DMS153 treated with DMSO at 0.1 percent for 48 hours (cell line): ENCODE measurements at regions not wholly inside any gene's neighbourhood (a gene's known extent, or its start where the extent isn't known, plus 50 kb on each side); places are given as distances from the start of the nearest gene placed in this dataset.

Source experiments
- DNase-seq: peaks from one replicate; lab custom pipeline; 2025; ENCODE audit not compliant: unreplicated experiment; lab: John Stamatoyannopoulos, UW

DNA sequence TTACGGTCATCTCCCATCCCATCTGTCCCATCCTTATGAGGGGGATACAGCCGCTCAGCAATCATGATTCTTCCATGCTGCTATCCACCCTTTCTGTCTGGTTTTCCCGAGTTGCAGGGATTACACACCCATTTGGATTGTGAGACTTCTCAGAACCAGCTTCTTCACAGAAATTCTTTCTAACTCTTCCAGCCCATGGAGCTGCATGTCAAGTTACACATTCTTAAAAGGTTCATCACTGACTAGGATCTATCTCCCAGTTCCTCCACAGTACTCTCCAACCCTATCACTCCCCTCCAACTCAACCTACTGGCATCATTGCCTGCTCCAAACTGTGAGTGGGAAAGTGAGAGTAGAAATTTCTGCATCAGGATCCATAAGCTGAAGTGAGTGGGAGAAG, 558.2 kb upstream of the TNP1 start:
- no peak for DNase-seq

DNA sequence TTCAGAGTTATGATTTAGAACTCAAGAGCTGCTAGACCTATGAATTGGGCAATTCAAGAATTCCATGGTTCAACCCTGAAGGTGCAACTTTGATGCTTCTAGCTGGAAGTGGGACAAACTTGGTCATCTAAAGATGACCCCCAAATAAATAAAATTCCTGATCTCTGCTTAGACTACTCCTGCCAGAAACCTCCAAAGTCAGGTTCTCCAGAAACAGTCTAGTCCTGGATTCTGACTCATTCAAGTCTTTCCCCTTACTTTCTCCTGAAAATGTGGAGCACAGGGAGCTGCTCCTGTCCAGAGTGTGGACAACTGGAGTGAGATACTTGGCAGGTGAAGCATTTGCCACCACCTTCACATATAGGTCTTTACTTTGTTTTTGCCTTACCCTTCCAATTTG, 557.7 kb upstream of the TNP1 start:
- no peak for DNase-seq

DNA sequence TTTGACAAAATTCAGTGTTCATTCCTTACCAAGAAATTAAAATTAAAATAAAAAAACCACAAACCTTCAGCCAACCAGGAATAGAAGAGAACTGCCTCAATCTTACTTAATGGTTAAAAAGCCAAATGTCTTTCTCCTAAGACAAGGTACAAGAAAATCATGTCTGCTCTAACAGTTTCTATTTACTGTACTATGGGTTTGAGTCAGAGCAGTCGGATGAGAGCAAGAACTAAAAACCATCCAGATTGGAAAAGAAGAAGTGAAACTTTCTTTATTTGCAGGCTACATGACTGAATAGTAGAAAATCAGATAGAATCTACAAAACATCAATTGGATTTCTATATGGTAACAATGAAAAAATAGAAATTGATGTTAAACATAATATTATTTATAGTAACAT, 555.5 kb upstream of the TNP1 start:
- DNase-seq: no peak

DNA sequence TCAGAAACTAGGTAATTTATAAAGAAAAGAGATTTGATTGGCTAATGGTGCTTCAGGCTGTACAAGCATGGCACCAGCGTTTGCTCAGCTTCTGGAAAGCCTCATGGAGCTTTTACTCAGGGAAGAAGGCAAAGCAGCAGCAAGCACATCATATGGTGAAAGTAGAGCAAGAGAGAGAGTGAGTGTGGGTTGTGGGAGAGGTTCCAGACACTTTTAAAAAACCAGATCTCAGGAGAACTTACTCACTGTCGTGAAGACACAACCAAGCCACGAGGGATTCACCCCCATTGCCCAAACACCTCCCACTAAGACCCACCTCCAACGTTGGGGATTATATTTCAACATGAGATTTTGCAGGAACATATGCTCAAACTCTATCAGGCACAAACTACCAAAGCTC, 554.6 kb upstream of the TNP1 start:
- no peak for DNase-seq

DNA sequence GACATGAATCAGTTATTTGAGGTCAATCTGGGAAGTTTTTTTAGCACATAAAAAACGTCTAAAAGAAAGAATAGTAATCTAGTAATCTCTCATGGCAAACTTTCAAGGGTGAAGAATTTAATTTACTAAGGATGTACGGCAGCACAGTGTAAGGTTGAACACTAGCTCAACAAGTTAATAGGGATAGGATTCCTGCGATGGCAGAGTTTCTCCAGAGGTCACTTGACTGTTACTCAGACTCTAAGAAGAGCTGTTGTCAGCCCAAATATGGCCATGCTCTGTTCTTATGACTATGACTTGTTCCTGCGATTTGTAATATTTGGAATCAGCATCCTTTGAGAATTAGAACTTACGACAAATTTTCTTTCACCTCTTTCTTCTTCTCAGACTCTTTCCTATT, 553.3 kb upstream of the TNP1 start:
- no peak for DNase-seq

DNA sequence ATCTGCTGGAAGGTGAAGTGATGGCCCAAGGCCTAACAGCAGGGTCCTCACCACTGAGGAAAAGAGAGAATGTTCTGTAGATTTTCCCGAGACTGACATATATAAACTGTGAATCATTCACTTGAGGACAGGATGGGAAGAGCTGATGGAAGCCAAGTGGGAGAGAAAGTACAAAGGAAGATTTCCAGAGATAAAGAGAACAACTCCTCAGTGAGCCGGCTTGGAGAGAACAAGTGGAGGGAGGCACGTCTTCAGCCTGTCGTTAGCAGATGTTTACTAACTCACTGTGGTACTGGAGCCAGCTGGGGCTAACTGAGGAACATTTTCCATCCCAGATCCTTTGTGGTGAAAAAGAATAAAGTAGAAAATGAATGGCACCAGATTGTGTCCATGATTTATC, 552.9 kb upstream of the TNP1 start:
- DNase-seq: no peak

DNA sequence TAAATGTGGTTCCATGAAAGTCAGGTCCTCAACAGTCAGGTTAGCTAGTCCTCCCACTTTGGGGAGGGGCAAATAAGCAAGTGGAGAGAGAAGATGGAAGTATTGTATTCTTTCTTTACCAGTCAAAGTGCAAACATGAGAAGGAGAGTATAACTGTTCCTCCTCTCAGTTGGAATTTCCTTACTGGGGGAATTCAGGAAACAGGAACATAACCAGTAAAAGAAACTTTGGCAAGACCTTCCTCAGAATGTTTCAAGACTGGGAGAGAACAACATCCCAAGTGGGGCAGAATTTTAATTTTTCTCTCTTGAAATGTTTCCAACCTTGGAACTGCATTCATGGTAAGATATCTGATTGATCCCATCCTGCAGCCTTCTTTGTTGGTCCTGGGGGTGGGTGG, 552.4 kb upstream of the TNP1 start:
- no peak for DNase-seq

DNA sequence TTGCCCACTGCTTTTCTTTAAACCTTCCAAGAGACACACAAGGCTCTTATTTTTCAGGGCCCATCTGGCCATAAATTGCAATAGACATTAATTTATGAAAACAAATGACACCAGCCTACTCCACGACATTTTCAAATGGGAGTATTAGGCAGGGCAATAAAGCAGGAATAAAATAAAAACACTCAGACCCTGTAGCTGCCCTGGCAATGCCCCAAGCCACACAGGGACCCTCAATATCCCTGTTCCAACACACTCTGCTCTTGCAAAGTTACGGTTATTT, 550.8 kb upstream of the TNP1 start:
- DNase-seq: no peak

DNA sequence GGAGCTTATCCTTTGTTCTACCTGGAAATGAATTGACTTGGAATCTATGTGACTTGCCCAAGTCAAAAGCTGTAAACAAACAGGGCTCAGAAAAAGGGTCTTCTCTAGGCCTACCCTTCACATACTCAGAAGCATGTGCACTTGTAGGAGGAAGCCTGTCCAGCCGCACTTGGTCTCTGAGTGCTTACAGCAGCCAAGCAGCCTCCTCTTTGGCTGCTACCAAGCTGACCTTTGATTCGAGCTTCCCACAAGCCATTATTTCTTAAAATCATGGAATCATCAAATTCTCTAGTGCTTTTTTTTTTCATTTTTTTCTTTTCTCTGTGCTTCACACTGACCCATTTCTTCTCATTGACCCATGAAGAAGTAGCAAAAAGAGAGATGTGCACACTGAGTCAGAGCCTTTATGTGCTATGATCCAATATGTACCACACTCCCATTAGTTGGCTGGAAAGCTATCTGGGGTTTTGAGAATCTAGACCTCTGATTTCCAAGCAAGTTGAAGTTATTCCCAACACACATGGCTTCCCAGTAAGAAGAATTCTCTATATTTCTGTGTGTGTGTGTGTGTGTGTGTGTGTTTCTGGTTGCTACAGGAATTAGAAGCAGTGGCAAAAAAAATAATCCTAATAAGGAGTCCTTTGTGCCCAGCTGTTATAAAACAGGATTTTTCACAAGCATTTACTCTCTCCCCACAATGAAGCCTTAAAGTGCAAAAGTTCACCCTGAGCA, 550.3 kb upstream of the TNP1 start:
- no peak for DNase-seq

DNA sequence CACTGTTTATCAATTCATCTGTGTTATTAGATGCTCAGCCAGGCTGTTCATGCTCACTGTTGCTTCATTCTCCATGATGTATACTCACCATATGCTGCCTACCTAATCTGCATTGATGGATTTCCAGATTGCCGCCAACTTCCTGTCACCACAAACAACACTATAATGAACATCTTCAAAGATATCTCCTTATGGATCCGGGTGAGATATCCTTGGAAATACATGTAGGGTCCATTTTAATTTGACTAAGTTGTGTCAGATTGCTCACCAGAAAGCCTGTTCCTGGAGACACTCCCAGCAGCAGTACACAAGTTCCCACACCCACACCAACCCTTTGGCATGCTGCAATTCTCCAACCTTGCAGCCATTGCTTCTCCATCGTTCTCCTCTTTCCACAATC, 547.5 kb upstream of the TNP1 start:
- DNase-seq: no peak

DNA sequence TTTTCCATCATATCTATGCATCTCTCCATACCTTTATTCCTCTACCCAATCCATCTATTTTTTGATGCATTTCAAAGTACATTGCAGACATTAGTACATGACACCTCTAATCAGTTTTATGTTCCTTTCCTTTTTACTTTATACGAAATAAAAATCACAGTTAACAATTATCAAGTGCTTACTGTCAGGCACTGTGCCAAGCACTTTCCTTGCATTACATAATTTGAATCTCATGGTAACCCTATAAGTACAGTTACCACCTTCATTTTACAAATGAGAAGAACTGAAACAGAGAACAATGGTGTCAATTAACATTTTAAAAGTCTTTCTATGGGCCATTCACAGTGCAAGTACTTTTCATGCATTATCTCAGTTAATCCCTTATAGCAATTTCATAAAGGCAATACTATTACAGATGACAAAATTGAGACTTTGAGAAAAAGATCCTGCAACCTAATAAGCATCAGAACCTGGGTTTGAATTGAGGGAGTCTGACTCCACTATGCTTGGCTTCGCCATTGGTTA, 544.4 kb upstream of the TNP1 start:
- DNase-seq: no peak

DNA sequence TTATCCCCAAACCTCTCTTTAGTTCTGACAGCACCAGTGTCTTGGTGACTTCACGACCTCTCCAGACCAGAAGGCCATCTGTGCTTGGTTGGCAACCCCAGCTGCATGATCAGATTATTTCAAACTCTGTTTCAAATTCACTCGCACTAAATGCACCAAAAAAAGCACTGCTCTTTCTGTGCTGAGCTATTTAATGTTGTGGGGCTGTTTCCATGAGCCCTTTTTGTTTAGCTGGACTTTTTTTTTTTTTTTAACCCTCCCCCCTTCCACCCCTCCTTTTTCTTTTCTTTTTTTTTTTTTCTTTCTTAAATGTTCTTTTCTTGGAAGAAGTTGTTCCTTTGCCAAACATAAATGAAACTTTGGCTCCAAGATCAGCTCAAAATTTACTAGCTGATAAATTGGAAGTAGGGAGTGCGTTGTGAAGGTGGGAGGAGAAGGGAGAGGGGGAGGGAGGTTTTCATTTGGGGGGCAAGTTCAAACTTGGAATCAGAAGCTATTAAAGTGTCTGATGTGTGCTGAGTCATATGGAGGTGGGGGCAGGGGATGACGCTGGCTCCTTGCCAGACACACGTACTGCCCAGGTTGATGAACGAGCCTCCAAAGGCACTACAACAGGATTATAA, 543.0 kb upstream of the TNP1 start:
- DNase-seq: peak; percentile 32

DNA sequence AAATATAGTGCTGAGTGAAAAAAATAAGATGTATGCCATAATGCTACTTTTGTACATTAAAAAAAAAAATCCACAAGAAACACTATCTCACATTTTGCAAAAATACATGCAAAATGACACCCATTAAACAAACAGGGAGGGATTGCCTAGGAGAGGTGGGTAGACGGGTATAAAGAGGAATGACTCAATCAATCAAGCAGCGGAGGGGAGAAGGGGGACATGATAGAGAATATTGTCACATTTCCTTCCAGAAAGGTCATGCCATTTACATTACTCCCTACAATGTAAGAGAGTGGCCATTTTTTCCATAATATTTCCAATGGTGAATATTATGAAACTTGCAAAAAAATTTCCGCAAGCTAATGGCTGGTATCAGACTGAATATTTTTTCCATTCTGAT, 542.3 kb upstream of the TNP1 start:
- no peak for DNase-seq

DNA sequence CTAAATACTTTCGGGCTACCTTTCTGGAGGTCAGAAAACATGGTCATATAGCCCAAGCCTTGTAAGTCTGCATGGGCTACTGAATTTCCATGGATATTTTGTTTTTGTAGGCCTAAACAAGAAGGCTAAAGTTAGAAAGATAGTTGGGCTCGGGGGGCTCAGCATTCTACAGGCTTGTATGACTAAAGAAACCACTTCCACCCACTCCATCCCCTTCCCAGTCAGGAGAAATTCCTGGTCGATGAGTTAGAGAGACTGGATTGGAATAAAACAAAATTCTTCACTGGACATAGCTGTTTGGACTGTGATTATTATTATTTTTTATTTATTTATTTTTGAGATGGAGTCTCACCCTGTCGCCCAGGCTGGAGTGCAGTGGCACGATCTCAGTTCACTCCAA, 539.4 kb upstream of the TNP1 start:
- DNase-seq: no peak

DNA sequence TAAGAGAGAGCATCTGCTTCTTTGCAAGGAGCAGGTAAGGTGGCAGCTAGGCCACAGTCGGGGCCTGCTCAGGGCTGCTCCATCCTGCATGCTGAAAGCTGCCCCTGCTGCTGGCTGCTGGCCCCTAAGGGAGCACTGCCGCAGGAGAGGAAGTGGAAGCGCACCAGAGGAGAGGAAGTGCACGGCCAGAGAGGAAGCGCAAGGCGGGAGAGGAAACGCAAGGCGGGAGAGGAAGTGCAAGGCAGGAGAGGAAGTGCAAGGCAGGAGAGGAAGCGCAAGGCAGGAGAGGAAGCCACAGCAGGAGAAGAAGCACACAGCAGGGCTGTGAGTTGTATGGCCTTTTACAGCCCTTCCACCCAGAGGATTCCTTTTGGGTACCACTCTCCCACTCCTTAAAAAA, 539.0 kb upstream of the TNP1 start:
- DNase-seq: no peak

DNA sequence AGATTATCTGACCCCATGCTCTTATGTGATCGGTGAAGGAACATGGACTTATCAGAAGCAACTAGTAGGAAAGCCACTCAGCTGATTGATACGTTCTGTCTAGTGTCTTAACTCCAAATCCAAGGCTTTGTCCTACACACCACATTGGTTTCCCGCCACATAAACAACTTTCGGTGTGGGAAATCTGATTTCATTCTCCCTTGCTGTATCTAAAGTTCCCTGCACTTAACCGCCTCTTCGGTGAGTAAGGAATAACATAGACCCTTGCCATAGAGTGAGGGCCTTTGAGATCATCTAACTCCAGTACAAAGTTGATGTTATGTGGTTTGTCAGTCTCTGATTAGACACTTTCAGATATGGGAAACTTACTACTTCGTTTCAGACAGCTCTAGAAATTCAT, 538.2 kb upstream of the TNP1 start:
- DNase-seq: no peak

DNA sequence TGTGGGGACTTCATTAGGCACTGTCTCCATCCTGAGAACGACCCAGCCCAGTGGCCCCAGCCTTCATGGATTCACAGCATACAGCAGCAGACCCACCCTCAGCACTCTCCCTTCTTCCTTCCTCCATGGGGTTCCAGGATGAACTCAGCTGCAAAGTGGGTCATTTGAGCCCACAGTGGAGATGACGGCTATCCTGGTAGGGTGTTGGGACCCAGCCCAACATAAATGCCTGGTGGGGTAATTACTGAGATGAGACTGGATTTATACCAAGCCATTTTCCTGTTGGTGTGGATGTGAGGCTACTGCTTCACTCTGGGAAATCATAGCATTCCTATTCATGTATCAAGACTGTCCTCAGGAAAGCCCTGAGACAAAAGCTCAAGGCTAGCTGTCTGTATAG, 536.7 kb upstream of the TNP1 start:
- DNase-seq: no peak

DNA sequence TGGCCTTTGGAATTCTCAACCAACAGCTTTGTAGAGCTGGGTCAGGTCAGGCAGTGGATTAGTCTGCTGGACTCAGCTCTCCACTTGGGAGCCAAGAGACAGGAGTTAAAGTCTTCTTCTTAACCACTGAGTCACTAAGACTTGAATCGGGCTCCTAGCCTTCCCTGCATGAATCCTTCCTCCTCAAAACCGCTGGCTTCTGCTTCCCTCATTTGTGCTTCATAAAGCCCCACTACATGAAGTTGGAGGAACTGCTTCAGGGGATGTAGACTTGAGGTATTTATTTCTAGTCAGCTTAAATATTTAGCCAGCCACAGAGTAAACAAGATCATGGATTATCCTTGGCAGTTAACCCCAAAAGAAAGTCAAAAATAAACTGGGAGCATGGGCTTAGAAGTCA, 536.3 kb upstream of the TNP1 start:
- DNase-seq: no peak

DNA sequence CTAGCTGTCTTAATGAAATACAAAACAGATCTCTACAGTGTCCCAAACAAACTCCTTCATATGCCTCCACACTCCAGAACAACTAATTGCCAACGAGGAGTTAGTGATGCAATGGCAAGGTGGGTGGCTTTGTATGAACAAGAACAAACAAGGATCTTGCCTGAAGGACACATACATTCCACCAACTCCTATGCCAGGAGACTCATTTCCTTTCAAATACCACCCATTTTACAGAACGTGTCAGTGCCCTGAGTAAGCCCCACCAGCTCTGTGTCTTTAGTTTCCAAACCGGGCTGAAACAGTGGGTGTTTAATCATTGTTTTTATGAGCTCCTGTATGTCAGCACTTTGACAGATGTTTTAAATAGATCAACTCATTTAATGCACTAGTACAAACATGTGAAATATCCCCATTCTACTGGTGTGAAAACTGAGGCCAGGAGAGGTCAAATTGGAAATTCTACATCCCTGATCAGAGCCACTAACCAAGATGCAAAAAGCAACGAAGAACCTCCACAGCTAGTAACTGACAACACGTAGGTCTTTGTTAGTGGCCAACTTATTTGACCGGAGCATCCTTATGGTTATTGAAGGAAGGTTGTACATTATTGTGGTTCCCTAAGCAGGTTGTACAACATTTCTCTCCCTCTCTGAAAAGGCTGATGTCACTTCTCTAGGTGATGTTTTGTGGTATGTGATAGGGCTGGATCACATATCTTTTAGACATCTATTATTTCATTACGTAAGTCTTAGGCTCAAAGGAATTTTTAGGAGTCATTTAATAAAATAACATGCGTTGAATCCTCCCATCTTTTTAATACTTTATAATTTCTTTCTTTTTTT, 534.9 kb upstream of the TNP1 start:
- DNase-seq: no peak

DNA sequence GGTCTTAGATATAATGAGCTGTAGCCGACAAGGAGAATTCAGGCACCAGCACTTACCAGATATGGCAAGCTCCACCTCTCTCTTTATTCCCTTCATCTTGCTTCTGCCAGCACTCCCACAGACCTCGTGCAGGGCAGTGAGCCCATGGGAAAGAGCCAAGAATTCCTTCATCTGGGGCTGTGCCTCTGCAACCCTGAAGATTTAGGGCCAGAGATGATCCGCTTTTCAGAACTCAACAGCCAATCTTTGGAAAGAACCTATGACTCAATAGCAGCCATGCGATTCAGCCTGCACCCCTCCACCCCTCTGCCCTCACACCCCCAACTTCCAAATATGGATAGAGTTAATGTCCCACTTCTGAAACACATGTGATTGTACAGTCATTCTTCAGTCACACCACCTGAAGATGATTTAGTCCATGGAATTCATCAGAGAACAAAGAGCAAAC, 533.7 kb upstream of the TNP1 start:
- DNase-seq: no peak

DNA sequence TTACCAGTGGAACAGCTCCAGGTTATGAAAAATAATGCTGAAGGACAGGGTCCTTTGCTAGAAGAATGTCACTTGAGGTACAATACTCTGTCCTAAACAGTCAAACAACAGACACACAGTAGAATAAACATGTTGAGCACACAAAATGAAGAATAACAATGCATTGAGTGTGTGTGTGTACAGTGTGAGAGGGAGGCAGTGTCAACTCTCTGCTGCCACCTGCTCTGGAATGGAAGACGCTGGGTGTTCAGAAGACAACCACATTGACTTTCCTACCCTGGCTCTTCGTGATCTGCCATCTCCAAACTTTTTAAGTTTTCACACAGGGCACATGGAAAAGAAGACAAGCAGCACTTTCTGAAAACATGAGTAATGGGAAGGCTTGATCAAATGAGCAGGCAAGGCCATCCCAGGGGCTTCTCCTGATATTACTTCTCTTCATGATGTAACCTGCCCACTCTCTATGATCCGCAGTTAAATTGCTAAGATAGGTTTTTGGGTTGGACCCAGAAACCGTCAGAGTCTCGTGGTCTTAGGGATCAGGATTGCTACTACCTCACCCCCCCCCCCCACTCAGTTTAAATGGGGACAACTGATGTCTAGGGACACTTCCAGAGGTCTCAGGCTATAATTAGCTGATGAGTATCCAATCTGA, 533.2 kb upstream of the TNP1 start:
- no peak for DNase-seq
